Stimulated activated naive CD8-positive, alpha-beta T cell treated with anti-CD3 and anti-CD28 coated beads, Interleukin-15, Interleukin-2, amounts not matched to agents 100 ng/mL and 50 ng/mL, for 24 hours (primary cell): ENCODE measurements at regions not wholly inside any gene's neighbourhood (a gene's known extent, or its start where the extent isn't known, plus 50 kb on each side); places are given as distances from the start of the nearest gene placed in this dataset.
A peak's percentile ranks its signal among the peaks of the same experiment; 100 is the strongest.
"Not testable (repeated sequence)": the region's sequence is repeated elsewhere in the genome, so short reads cannot be mapped to it uniquely, and the experiment has no call there.

Experiments
- H3K27ac Mint-ChIP-seq: one replicate; pipeline ENCODE4 v1.8.0; 2021; ENCODE audit warnings: mild to moderate bottlenecking, mixed read lengths
- H3K27me3 Mint-ChIP-seq: one replicate; pipeline ENCODE4 v1.8.0; 2021; ENCODE audit warnings: mixed read lengths
- H3K36me3 Mint-ChIP-seq: one replicate; pipeline ENCODE4 v1.8.0; 2021; ENCODE audit warnings: low read depth, mixed read lengths
- H3K4me1 Mint-ChIP-seq: one replicate; pipeline ENCODE4 v1.8.0; 2021; ENCODE audit warnings: low read depth, mixed read lengths
- H3K4me3 Mint-ChIP-seq: one replicate; pipeline ENCODE4 v1.8.0; 2021; ENCODE audit warnings: mild to moderate bottlenecking, mixed read lengths
- H3K9me3 Mint-ChIP-seq: one replicate; pipeline ENCODE4 v1.8.0; 2021; ENCODE audit warnings: mixed read lengths

- Mint-ChIP-seq H3K36me3 (no peaks in the 10 kb centered on the region), H3K9me3 (no peaks in the 10 kb centered on the region), H3K27ac (no peak overlapping the region), H3K4me3 (no peak overlapping the region), H3K27me3 (no peaks in the 10 kb centered on the region), H3K4me1 (no peaks in the 10 kb centered on the region)
Observed at GRCh38 chr10:123257904-123258456, 103.8 kb downstream of the BUB3 start.

GRCh38 chr10:123259081-123259480, 104.9 kb downstream of the BUB3 start:
- no peaks in the 10 kb centered on the region for H3K27me3 Mint-ChIP-seq
- H3K4me3 Mint-ChIP-seq, result no peak overlapping the region
- no peaks in the 10 kb centered on the region for H3K36me3 Mint-ChIP-seq
- no peaks in the 10 kb centered on the region for H3K9me3 Mint-ChIP-seq
- no peak overlapping the region for H3K27ac Mint-ChIP-seq
- H3K4me1 Mint-ChIP-seq, result no peaks in the 10 kb centered on the region

GRCh38 chr10:123259791-123260190, 105.6 kb downstream of the BUB3 start:
- H3K4me1 Mint-ChIP-seq, result no peaks in the 10 kb centered on the region
- no peaks in the 10 kb centered on the region for H3K36me3 Mint-ChIP-seq
- no peaks in the 10 kb centered on the region for H3K27me3 Mint-ChIP-seq
- no peak overlapping the region for H3K4me3 Mint-ChIP-seq
- H3K27ac Mint-ChIP-seq, result no peak overlapping the region
- no peaks in the 10 kb centered on the region for H3K9me3 Mint-ChIP-seq

- no peaks in the 10 kb centered on the region for H3K9me3 Mint-ChIP-seq
- no peak overlapping the region for H3K4me3 Mint-ChIP-seq
- H3K36me3 Mint-ChIP-seq, result no peaks in the 10 kb centered on the region
- no peaks in the 10 kb centered on the region for H3K4me1 Mint-ChIP-seq
- H3K27ac Mint-ChIP-seq, result no peak overlapping the region
- H3K27me3 Mint-ChIP-seq, result no peaks in the 10 kb centered on the region
Observed at GRCh38 chr10:123262456-123262855, 108.3 kb downstream of the BUB3 start.

- Mint-ChIP-seq H3K27me3 (no peaks in the 10 kb centered on the region), H3K9me3 (no peaks in the 10 kb centered on the region), H3K36me3 (no peaks in the 10 kb centered on the region), H3K4me3 (no peak overlapping the region), H3K27ac (no peak overlapping the region), H3K4me1 (peaks cover 8% of the 10 kb centered on the region)
Observed at GRCh38 chr10:123266971-123267370, 112.8 kb downstream of the BUB3 start.

- Mint-ChIP-seq H3K27ac (no peak overlapping the region), H3K27me3 (peaks cover 15% of the 10 kb centered on the region), H3K4me1 (peaks cover 8% of the 10 kb centered on the region), H3K9me3 (no peaks in the 10 kb centered on the region), H3K4me3 (no peak overlapping the region), H3K36me3 (peaks cover 3% of the 10 kb centered on the region)
Observed at GRCh38 chr10:123269017-123269552, 114.9 kb downstream of the BUB3 start.

- no peak overlapping the region for H3K4me3 Mint-ChIP-seq
- H3K4me1 Mint-ChIP-seq, result peaks cover 8% of the 10 kb centered on the region
- peaks cover 21% of the 10 kb centered on the region for H3K27me3 Mint-ChIP-seq
- H3K9me3 Mint-ChIP-seq, result no peaks in the 10 kb centered on the region
- no peak overlapping the region for H3K27ac Mint-ChIP-seq
- peaks cover 3% of the 10 kb centered on the region for H3K36me3 Mint-ChIP-seq
Observed at GRCh38 chr10:123269675-123270074, 115.5 kb downstream of the BUB3 start.

GRCh38 chr10:123270221-123270620, 116.0 kb downstream of the BUB3 start:
- Mint-ChIP-seq H3K27ac (no peak overlapping the region), H3K4me1 (peaks cover 8% of the 10 kb centered on the region), H3K4me3 (no peak overlapping the region), H3K36me3 (peaks cover 3% of the 10 kb centered on the region), H3K9me3 (no peaks in the 10 kb centered on the region), H3K27me3 (peaks cover 26% of the 10 kb centered on the region)

- peaks cover 3% of the 10 kb centered on the region for H3K36me3 Mint-ChIP-seq
- H3K4me3 Mint-ChIP-seq, result no peak overlapping the region
- peaks cover 8% of the 10 kb centered on the region for H3K4me1 Mint-ChIP-seq
- peaks cover 31% of the 10 kb centered on the region for H3K27me3 Mint-ChIP-seq
- H3K27ac Mint-ChIP-seq, result no peak overlapping the region
- no peaks in the 10 kb centered on the region for H3K9me3 Mint-ChIP-seq
Observed at GRCh38 chr10:123270806-123271205, 116.6 kb downstream of the BUB3 start.

- H3K4me3 Mint-ChIP-seq, result no peak overlapping the region
- H3K27me3 Mint-ChIP-seq, result peaks cover 35% of the 10 kb centered on the region
- no peak overlapping the region for H3K27ac Mint-ChIP-seq
- H3K4me1 Mint-ChIP-seq, result peaks cover 8% of the 10 kb centered on the region
- H3K9me3 Mint-ChIP-seq, result peaks cover 6% of the 10 kb centered on the region
- H3K36me3 Mint-ChIP-seq, result peaks cover 3% of the 10 kb centered on the region
Observed at GRCh38 chr10:123272171-123272570, 118.0 kb downstream of the BUB3 start.

GRCh38 chr10:123274306-123275135, 120.3 kb downstream of the BUB3 start:
- Mint-ChIP-seq H3K4me1 (peaks cover 8% of the 10 kb centered on the region), H3K27ac (no peak overlapping the region), H3K9me3 (peaks cover 6% of the 10 kb centered on the region), H3K4me3 (no peak overlapping the region), H3K27me3 (peaks cover 35% of the 10 kb centered on the region), H3K36me3 (peaks cover 3% of the 10 kb centered on the region)

- Mint-ChIP-seq H3K4me3 (peak overlapping the region; percentile 10), H3K27ac (no peak overlapping the region), H3K36me3 (peaks cover 3% of the 10 kb centered on the region), H3K27me3 (peaks cover 35% of the 10 kb centered on the region), H3K9me3 (peaks cover 6% of the 10 kb centered on the region), H3K4me1 (peaks cover 6% of the 10 kb centered on the region)
Observed at GRCh38 chr10:123275136-123275564, 120.9 kb downstream of the BUB3 start.

- H3K27ac Mint-ChIP-seq, result no peak overlapping the region
- peaks cover 26% of the 10 kb centered on the region for H3K27me3 Mint-ChIP-seq
- H3K9me3 Mint-ChIP-seq, result peaks cover 6% of the 10 kb centered on the region
- no peak overlapping the region for H3K4me3 Mint-ChIP-seq
- no peaks in the 10 kb centered on the region for H3K4me1 Mint-ChIP-seq
- no peaks in the 10 kb centered on the region for H3K36me3 Mint-ChIP-seq
Observed at GRCh38 chr10:123278445-123278844, 124.2 kb downstream of the BUB3 start.

- not testable (repeated sequence) for H3K4me3 Mint-ChIP-seq, H3K36me3 Mint-ChIP-seq, H3K9me3 Mint-ChIP-seq, H3K27me3 Mint-ChIP-seq, H3K27ac Mint-ChIP-seq
- peaks cover 19% of the 10 kb centered on the region for H3K4me1 Mint-ChIP-seq
Observed at GRCh38 chr10:123283371-123283770, 129.2 kb downstream of the BUB3 start.

- no peaks in the 10 kb centered on the region for H3K9me3 Mint-ChIP-seq
- peaks cover 21% of the 10 kb centered on the region for H3K4me1 Mint-ChIP-seq
- no peak overlapping the region for H3K4me3 Mint-ChIP-seq
- H3K36me3 Mint-ChIP-seq, result peaks cover 4% of the 10 kb centered on the region
- no peak overlapping the region for H3K27ac Mint-ChIP-seq
- H3K27me3 Mint-ChIP-seq, result peaks cover 5% of the 10 kb centered on the region
Observed at GRCh38 chr10:123284022-123284421, 129.8 kb downstream of the BUB3 start.
